ENCODE measurements at regions not wholly inside any gene's neighbourhood (a gene's known extent, or its start where the extent isn't known, plus 50 kb on each side); places are given as distances from the start of the nearest gene placed in this dataset.
"Not testable (repeated sequence)": the region's sequence is repeated elsewhere in the genome, so short reads cannot be mapped to it uniquely, and the experiment has no call there.

DNA sequence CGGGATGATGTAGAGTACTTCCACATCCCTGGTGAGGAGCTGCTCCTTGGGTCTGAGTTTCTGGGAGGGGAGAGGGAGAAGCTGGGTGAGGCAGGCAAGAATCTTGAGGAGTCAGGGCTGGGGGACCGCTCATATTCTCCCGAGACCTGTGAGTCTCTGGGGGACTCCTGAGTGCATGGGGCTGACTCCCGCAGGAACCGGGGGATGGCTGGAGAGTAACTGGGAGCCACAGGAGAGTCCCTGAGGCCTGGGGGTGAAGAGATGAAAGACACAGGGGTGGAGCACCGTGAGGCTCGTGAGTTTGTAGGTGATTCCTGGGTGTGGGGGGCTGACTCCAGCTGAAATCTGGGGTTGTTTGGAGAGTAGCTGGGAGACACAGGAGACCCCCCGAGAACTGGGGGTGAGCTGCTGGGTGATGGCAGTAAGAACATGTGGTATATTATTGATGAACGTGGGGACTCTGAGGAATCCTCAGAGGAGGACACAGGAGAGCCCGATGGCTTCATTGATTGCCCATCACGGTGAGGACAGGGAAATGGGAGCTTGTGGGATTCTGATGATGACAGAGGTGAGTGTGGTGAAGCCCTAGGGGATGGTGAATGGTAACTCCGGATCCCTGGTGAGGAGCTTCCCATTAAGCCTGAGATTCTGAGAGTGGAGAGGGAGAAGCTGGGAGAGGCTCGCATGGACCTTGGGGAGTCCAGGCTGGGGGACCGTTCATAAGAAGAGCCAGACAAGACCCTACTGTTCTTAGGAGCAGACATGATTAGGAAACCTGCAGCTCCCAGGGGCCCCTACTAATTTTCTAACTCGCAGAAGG lies 301.1 kb downstream of the CWH43 start:
- TF ChIP-seq EZH2 (IDR thresholded peaks at IDR 0.05; ENCODE audit: insufficient read depth, low read length); CTCF (IDR thresholded peaks at IDR 0.05; ENCODE audit: insufficient read depth, low read depth, low read length): not testable (repeated sequence)
